ENCODE measurements at regions not wholly inside any gene's neighbourhood (a gene's known extent, or its start where the extent isn't known, plus 50 kb on each side); places are given as distances from the start of the nearest gene placed in this dataset.
"Not testable (repeated sequence)": the region's sequence is repeated elsewhere in the genome, so short reads cannot be mapped to it uniquely, and the experiment has no call there.

DNA sequence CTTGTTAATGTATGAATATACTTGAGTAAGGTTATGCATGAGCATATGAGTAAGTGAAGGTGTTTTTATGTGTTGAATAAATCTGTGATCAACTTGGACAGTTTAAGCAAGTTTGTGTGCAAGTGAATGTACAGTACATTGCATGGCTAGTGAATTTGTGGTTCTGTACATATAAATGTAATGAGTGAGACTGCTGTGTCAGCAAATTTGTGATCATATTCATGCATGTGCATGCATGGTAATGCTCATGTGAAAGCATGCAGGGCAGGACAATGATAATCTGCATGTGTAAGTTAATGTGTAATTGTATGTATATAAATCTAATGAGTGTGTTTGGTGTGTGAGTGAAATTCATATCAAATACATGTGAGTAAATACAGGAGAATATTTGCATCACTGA lies 188.5 kb downstream of the PWWP3B start:
- DNase-seq (ENCODE audit: low spot score), result no peak

DNA sequence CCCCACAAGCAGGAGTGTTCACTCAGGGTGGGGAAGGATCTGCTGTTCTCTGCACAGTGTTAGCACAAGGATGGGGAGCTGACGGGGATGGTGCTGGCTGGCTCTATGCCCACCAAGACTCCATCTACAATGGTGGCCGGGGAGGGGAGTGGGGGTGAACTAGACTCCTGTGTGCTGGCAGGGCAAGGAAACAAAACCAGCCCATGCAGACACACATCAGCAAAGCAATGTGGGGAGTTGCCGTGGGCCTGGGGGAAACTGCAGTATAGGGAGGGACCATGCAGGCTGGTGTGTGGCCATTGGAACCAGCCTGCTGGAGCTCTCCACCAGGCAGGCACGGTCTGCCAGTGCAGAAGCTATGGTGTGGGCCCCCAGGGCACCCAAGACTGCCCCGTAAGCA lies 195.1 kb downstream of the PWWP3B start:
- no peak for DNase-seq (ENCODE audit: low spot score)

- DNase-seq (ENCODE audit: low spot score), result no peak
These were observed 210.5 kb downstream of the PWWP3B start for GRCh38 chrX:106378616-106379015.

DNA sequence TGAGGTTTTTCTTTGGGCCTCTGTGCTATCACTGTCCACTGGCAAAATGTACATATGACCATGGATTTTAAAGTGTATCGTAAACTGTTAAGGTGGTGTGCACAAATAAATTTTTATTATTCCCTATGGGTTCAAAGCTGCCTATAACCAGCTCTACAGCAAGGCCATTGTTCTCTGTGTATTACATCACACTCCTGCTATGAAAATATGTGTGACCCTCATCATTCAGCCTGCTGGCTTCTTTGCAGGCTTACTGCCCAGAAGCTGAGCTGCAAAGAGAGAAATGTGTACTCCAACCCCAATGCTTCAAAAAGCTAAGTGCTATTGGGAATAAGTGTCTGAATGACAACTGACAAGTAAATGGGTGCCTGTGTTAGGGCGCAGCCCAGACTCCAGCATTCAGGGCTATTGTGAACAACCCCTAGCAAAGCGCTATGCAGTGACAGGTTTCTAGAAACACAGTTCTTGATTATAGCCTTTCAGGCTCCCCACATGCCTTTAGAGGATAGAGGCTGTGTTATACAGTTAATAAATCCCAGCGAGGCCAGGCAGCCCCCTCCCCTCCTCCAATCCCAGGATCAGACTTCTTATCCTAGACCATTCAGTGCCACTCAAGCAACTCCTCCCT lies 220.4 kb upstream of the RADX start:
- DNase-seq (ENCODE audit: low spot score), result no peak

GRCh38 chrX:106392346-106392745 lies 219.4 kb upstream of the RADX start:
- no peak for DNase-seq (ENCODE audit: low spot score)

- no peak for DNase-seq (ENCODE audit: low spot score)
These were observed 213.8 kb upstream of the RADX start for GRCh38 chrX:106397788-106398538.

DNA sequence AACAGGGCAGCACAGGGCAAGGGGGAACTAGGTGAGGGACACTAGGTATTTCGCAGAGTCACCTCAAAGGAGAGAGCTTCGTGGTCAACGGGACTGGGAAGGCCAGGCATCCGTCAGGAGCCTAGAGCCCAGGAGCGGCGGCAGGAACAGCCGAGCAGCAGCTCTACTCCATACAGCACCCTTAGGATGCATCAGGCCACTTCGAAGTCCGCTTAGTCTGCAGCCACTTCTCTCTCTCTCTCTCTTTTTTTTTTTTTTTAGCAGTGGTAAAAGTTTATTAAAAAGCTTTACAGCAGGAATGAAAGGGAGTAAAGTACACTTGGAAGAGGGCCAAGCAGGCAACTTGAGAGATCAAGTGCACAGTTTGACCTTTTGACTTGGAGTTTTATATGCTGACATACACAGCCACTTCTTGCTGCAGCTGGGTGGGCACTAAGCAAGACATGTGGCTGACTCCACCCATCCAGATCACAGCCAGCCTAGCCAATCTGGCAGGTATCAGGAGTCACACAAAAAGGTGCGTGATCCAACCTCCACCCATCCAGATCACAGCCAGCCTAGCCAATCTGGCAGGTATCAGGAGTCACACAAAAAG lies 209.7 kb upstream of the RADX start:
- DNase-seq (ENCODE audit: low spot score), result no peak

- no peak for DNase-seq (ENCODE audit: low spot score)
These were observed 207.3 kb upstream of the RADX start for GRCh38 chrX:106404512-106404911.

GRCh38 chrX:106415276-106415895 lies 196.4 kb upstream of the RADX start:
- peak; percentile 2 for DNase-seq (ENCODE audit: low spot score)

GRCh38 chrX:106436691-106437090 lies 175.1 kb upstream of the RADX start:
- DNase-seq (ENCODE audit: low spot score), result no peak

DNA sequence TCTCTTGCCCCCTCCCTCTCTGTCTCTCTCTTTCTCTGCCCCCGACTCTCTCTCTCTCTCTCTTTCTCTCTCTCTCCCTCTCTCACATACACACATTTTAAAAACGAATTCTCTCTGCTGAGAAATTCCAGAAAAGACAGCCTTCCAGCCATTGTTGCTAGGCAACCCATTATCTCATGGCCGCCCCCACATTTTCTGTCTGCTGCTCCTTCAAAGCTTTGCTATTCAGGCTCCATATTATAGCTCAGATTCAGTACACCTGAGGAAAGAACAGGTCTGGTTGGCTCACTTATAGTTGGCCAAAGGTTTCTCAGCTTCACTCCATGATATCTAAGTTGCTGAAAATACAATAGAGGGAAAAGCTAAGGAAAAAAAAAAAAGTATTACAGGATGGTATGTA lies 174.4 kb upstream of the RADX start:
- DNase-seq (ENCODE audit: low spot score), result no peak

DNA sequence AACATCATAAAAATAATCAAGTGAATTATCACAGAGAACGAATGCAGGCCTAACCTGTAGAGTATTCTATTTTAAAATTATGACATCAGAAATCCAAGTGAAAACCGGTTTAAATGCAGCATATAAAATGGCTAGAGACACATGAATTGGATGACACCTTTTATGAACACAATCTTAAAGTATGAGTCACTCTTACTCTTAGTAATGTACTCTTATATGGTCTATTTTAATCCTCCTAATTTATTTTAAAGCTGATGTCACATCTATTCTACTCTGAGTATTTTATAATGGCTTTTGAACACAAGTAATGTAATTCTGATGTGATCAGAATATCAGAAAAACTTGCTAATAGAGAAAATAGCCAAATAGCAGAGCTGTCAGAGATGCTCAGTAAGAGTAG lies 161.4 kb upstream of the RADX start:
- DNase-seq (ENCODE audit: low spot score), result no peak

GRCh38 chrX:106451933-106452332 lies 159.8 kb upstream of the RADX start:
- DNase-seq (ENCODE audit: low spot score), result no peak

GRCh38 chrX:106454991-106455390 lies 156.8 kb upstream of the RADX start:
- DNase-seq (ENCODE audit: low spot score), result no peak

- no peak for DNase-seq (ENCODE audit: low spot score)
These were observed 154.0 kb upstream of the RADX start for GRCh38 chrX:106457802-106458201.

DNA sequence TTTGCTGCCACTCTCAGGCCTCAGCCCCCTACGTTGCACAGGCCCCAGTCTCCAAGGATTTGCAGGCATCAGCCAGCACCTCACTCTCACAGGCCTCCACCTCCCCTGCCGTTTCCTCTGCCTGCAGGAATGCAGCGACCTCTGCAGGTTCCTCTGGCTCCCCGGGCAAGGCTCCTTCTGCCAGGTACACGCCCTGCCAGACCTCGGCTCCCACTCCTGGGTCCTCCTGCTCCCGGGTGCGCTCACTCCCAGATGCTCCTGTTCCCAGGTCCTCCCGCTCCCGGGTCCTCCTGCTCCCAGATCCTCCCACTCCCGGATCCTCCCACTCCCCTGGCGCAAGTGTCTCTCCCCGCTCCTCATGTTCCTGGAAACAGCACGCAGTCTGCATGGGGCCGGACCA lies 144.4 kb upstream of the RADX start:
- DNase-seq (ENCODE audit: low spot score), result no peak

DNA sequence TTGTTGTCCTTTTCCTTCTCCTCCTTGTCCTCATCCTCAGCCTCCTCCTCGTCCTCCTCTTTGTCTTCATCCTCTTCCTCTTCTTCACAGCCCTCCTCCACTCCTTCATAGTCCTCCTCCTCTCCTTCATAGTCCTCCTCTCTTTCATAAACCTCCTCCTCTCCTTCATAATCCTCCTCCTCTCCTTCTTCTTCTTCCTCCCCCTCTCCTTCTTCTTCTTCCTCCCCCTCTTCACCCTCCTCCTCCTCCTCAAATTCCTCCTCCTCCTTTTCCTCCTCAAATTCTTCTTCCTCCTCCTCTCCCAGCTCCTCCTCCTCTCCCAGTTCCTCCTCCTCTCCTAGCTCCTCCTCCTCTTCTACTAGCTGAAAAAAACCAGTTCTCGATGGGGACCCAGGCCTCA lies 143.8 kb upstream of the RADX start:
- no peak for DNase-seq (ENCODE audit: low spot score)

GRCh38 chrX:106468433-106468832 lies 143.3 kb upstream of the RADX start:
- DNase-seq (ENCODE audit: low spot score), result no peak

DNA sequence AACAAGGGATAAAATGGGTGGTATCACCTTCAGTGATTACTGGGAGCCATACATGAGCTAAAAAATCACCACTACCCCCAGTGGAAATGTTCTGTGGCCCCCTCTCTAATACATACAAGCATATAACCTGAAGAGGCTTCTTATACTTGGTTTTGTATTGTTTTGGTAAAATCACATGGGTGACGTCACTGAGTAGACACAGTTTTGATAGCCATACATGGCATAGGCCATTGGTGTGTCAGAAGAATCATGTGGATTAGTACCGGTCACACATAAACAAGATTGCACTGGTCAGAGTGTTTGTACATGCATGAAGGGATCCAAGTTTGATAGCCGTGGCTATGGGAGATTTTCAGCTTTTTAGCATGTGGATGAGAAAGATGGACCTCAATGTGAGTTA lies 131.9 kb upstream of the RADX start:
- no peak for DNase-seq (ENCODE audit: low spot score)

GRCh38 chrX:106481341-106481740 lies 130.4 kb upstream of the RADX start:
- DNase-seq (ENCODE audit: low spot score), result peak; percentile 20

DNA sequence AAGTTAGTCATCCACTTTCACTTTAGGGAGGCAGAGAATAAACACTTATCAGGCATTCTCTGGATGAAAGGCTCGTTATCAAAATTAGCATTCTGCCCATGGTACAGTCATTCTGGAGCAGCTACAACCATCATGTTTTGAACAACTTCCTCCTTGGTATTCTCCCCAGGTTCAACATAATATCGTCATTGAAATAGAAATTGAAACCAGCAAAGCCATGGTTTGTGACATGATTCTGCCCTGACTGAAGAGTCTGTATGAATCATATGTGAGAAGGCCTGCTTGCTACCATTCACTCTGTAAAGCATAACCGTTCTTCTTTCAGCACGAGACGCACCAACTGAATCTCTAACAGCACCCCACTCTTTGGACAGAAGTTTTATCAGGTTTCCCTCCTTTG lies 127.5 kb upstream of the RADX start:
- DNase-seq (ENCODE audit: low spot score), result no peak

DNA sequence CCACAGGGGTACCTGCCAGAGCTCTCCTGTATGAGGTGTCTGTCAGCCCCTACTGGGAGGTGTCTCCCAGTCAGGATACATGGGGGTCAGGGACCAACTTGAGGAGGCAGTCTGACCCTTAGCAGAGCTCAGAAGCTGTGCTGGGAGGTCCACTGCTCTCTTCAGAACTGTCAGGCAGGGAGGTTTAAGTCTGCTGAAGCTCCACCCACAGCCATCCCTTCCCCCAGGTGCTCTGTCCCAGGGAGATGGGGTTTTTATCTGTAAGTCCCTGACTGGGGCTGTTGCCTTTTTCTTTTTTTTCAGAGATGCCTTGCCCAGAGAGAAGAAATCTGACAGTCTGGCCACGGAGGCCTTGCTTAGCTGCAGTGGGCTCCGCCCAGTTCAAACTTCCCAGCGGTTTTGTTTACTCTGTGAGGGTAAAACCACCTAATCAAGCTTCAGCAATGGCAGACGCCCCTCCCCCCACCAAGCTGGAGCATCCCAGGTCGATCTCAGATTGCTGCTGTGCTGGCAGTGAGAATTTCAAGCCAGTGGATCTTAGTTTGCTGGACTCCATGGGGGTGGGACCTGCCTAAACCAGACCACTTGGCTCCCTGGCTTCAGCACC lies 118.5 kb upstream of the RADX start:
- DNase-seq (ENCODE audit: low spot score), result not testable (repeated sequence)
